ENCODE measurements at regions not wholly inside any gene's neighbourhood (a gene's known extent, or its start where the extent isn't known, plus 50 kb on each side); places are given as distances from the start of the nearest gene placed in this dataset.
"Not testable (repeated sequence)": the region's sequence is repeated elsewhere in the genome, so short reads cannot be mapped to it uniquely, and the experiment has no call there.

DNA sequence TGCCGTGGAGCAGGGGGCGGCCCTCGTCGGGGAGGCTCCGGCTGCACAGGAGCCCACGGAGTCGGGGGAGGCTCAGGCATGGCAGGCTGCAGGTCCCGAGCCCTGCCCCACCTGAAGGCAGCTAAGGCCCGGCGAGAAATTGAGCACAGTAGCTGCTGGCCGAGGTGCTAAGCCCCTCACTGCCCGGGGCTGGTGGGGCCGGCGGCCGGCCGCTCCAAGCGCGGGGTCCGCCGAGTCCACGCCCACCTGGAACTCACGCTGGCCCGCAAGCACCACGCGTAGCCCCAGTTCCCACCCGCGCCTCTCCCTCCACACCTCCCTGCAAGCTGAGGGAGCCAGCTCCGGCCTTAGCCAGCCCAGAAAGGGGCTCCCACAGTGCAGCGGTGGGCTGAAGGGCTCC is 589.4 kb downstream of the PPP4R3C start:
- no peak for DNase-seq (ENCODE audit: low spot score)

DNA sequence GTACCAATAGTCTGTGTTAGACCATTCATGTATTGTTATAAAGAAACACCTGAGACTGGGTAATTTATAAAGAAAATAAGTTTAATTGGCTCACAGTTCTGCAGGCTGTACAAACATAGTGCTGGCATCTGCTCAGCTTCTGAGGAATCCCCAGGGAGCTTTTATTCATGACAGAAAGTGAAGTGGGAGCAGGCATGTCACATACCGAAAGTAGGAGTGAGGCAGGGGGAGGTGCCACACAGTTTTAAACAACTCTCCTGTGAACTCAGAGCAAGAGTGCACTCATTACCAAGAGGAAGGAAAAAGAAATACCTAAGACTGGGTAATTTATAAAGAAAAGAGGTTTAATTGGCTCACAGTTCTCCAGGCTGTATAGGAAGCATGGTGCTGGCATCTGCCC is 591.2 kb downstream of the PPP4R3C start:
- no peak for DNase-seq (ENCODE audit: low spot score)

DNA sequence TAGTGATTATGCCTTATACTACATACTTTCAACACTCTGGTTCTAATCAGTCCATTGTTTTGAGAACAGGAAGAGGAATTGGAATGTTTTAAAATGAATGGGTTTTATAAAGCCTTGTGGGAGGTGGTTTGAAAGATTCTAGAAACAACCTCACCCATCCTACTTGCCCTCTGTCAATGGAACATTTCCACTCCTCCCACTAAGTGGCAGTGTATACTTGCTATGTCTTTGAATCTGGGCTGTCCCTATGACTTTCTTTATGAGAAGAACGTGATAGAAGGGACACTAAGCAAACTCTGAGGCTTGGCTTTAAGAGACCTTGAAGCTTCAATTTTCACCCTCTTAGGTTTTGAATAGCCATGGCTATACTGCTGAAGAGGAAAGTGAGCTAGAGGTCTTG is 611.2 kb downstream of the PPP4R3C start:
- DNase-seq (ENCODE audit: low spot score), result peak; percentile 2

DNA sequence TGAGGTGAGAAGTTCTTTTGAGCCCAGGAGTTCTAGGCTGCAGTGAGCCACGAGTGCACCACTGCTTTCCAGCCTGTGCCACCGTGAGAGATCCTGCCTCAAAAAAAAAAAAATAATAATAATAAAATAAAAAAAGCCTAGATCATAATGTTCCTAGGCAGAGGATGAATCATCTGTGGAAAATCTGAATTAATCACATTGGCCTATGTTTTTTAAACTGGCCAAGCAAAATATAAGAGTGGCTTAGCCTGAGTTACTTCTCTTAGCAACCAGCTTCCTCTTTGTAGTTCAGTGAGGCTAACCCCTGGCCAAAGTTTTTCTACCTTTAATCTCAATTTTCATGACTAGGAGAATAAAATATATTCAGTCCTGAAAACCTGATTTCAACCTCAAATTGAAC is 614.6 kb downstream of the PPP4R3C start:
- no peak for DNase-seq (ENCODE audit: low spot score)

DNA sequence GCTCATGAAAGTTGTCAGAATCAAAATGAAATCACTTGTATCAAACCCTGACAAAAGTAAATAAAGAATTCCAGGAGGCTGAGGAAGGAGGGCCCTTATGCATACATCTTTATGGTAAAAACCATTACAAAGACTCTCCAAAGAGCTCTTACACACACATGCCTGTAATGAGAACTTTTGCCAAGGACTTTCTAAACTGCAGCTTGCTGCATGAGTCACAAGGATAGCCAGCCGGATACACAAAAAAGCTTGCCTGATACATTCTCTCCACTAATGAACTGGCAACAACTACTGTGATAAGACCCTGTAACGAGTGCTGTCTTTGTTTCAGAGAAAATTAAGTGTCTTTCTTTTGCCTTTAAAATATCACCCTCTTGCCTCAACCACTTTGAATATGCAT is 618.1 kb downstream of the PPP4R3C start:
- peak; percentile 2 for DNase-seq (ENCODE audit: low spot score)

DNA sequence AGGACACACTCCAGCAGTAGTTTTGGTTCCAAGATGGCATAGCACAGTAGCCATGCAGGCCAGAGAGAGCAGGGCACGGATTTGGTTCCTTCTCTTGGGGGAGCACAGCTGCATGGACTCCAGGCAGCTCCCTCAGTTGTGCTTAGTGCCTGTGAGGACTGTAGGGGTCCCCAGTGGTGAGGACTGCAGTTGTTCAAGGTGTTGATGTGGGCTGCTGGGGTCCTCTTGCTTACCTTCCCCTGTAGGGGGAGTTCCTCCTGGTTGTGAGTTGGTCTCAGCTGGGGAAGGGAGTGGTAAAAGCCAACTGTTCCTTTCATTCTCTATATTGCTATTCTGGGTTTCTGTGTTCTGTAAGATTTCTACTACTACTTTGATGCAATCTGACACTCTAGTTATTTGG is 606.5 kb downstream of the MAGEB5 start:
- no peak for DNase-seq (ENCODE audit: low spot score)

DNA sequence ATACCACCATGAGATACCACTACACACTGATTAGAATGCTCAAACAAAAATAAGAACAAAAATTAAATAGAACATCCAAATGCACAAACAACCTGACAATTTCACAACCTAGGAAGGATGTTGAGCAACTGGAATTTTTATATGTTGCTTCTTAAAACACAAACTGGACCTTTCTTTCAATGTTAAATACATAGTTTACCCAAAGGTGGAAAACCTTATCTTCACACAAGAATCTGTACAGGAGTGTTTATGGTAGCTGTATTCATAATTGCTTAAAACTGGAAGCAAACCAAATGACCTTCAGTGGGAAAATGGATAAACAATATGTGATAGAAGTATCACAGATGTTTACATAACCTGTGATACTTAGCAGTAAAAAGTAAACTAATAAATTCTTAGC is 573.8 kb downstream of the MAGEB5 start:
- no peak for DNase-seq (ENCODE audit: low spot score)

DNA sequence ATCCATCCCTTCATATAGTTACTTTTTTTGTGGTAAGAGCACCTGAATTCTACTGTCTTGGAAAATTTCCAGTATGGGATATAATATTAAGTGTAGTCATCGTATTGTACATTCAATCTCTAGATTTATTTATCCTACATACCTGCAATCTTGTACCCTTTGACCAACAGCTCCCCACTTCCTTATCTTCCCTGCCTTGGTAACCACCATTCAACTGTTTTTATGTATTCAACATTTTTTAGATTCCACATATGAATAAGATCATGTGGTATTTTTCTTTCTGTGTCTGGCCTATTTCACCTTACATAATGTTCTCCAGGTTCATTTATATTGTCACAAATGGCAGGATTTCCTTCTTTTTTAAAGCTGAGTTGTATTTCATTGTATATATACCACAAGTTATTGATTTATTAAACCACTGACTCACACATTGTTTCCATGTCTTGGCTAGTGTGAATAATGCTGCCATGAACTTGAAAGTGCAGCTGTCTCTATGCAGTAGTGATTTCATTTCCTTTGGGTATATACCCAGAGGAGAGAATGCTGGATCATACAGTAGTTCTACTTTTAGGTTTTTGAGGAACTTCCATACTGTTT is 572.5 kb downstream of the MAGEB5 start:
- DNase-seq (ENCODE audit: low spot score), result no peak

DNA sequence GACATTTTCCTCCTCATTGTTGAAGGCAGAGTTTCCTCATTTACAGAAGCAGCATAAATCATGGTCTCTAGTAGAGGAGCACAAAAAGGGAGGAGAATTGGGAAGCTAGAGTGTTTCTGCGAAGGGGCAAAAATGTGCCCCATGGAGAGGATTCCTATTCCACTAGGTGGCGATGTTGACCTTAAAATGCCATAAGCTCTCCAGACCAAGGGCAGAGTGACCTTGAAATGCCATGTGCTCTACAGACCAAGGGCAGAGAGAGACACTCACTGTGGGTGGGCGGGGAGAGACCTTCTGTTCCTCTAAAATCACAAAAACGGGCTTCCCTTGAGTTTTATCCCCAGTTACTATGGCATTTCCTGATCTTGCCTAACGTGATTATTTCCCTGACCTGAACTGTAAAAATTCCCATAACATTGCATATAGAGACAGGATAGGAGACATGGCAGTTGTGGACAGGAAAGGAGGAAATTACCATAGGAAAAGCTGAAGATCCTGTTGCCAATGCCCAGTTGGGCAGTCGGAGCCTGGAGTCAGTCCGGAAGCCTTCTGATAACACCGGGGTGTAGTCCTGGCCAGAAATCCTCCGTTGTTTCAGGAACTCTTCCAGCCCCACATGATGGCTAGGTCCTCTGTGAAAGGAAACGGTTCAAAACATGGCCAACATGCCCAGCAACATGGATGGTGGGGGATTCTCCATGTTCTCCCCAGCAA is 567.7 kb downstream of the MAGEB5 start:
- DNase-seq (ENCODE audit: low spot score), result peak; percentile 5

DNA sequence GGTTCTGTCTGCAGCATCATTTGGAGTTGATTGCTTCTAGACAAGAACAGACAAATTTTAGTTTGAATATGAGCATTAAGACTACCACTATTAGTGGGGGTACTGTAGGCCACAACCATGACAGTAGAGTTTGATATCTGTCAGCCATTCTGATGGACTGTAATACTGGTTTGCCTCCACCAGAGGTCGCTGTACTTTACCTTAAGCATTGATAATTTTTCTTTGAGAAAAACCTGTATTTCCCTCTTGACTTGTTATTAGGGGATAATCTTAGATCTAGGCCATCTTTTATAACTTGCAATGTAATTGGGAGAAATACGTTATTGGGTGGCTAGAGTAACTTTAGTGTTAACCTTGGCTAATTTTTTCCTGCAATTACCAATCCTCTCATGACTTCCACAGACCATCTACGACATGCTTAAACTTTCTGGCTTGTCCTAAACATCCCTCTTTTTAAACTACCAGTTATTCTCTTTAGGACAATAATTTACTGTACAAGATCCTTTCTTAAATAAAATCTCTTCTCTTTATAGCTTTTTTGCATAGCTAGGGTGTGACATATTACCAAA is 562.4 kb downstream of the MAGEB5 start:
- no peak for DNase-seq (ENCODE audit: low spot score)

DNA sequence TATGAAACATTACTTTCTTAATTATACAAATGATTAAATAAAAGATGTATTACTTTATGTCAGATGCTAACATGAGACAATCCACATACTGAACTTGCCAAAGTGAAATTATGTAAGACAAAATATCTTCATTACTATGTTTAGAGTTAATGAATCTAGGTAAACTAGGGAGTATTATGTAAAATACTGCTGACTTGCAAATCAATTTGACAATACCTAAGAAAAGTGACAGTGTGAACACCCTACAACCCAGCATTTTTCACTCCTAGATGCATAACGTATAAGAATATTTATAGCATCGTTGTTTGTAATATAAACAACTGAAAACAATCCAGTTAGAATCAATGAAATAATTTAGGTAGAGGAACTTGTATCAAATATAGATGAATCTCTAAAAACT is 546.3 kb downstream of the MAGEB5 start:
- DNase-seq (ENCODE audit: low spot score), result no peak

DNA sequence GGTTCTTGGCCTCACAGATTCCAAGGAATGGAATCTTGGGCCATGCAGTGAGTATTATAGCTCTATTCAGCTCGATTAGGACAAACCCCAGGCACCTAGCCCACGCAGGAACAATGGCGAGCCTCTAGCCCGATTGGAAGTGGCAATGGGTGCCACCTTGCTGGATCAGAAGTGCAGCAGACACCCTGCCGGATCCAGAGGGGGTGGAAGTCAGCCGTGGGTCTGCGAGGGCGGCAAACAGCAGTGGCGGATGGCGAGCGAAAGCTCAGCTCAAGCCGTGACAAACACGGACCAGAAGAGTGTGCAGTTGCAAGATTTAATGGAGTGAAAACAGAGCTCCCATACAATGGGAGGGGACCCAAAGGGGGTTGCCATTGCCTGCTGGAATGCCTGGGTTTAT is 539.8 kb downstream of the MAGEB5 start:
- not testable (repeated sequence) for DNase-seq (ENCODE audit: low spot score)

DNA sequence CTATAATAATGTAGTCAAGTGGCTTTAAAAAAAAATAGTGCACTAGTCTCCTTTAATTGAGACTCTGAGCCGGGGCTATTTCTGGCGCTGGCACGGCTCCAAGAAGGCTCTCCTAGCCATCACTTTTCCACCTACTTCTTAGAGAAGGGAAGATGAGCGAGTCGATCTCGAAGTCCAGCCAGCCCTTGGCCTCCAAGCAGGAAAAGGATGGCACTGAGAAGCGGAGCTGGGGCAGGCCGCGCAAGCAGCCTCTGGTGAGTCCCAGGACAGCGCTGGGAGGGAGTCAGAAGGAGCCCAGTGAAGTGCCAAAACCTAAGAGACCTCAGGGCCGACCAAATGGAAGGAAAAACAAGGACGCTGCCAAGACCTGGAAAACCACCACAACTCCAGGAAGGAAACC is 531.9 kb downstream of the MAGEB5 start:
- DNase-seq (ENCODE audit: low spot score), result no peak

DNA sequence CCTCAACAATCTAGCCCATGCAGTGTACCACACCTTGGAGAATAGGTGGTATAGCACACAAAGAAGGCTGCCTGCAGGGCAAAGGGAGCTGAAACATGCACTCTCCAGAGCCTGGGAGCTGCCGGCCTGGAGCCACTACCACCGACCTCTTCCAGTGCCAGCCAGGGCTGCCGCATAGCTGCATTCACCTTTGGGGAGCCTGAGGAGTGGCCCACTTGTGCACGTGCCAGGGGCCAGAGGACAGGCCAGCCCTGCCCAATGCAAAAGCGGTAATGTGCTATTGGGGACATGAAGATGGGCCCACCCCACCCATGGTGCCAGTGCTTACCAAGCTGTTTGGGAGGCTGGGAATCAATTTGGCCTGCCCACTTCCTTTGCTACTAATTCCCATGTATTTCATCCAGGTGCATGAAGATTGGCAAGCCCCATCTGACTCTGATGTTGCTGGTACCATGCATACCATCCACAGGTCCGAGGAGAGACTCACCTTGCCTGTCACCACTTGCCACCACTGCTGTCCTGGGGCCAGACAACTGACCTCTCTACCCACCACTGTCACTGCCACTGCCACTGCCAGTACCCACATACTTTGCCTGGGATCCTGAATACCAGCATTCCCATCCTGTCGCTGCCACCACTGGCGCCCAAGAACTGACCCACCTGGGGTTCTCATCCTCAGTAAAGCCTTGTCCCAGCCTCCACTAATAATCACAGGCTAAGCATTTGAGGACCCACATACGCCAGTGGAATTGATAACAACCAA is 506.9 kb downstream of the MAGEB5 start:
- DNase-seq (ENCODE audit: low spot score), result no peak

DNA sequence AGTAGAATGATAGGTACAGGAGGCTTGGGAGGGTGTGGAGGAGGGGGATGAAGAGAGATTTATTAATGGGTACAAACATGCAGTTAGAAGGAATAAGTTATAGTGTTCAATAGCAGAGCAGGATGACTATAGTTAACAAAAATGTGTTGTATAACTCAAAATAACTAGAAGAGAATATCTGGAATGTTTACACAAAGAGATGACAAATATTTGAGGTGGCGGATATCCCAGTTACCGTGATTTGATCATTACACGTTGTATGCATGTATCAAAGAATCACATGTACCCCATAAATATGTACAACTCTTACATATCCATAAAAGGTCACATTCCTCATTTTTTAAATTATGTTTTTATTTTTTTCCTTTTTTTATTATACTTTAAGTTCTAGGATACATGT is 456.6 kb downstream of the MAGEB5 start:
- no peak for DNase-seq (ENCODE audit: low spot score)

DNA sequence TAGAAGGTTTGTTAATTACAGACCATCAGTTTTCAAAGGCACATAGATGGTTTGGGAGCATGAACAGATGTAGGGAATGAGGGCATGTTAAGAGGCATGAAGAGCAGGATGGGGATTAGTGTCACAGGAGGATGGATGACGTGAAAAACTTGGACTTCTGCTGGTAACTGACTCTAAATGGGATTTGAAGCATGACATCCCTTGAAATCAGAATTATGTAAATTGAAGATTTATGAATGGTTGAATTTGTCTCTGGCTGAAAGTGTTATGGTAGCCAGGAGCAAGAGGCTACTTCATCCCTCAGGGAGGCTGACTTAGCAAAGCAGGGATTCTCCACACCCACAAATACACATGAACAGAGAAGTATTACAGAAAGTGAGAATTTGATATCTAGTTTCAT is 454.6 kb downstream of the MAGEB5 start:
- DNase-seq (ENCODE audit: low spot score), result no peak

DNA sequence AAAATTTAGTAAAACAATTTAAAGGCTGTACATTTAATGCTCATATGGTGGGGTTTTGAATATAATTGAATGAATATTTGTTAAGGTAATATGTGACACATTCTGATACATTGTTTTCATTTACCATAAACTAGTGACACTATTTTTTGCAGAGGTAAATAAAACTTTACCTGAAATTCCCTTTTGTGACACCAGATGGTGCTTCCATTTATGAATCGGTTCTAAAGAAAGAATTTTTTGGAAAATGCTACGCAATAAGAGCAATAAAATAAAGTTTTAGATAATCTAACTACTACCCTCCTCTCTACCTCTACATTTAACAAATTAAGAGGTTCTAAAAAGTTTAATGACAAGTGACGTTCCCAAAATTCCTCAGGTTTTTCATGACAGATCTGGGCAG is 448.9 kb downstream of the MAGEB5 start:
- DNase-seq (ENCODE audit: low spot score), result no peak

DNA sequence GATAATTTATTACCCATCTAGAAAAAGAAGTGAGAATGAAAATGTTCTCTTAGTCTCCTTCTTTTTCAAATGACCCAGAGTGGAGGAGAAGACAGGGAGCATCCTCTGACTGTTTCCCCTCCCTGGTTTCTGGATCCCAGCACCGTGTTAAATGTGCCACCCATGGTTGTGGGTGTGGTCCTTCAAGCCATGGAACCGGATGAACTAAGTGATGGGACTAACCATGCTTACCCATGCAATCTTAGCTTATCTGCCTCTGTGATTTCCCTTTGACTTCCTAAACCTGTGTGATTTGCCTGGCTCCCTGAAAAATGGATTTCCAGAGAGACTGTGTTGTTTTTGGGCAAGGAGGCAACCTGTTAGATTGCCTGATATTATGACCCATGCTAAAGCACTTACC is 437.1 kb downstream of the MAGEB5 start:
- DNase-seq (ENCODE audit: low spot score), result no peak

DNA sequence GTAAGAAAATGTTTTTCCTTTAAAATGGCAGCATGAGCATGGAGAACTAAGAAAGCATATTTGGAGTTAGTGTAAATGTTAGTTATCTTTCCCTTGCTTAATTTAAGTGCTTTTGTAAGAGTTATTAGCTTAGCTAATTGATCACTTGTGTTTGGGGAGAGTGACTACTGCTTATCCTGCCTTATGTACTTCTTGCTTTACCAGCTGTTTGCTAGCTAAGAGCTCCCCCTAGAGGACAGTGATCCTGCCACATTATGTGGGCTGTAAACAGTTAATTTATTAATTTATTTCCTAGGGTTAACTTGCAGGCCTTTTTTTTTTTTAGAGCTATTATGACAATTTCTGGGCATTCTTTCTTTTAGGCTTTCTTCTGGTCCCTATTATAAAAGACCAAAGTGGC is 435.8 kb downstream of the MAGEB5 start:
- DNase-seq (ENCODE audit: low spot score), result no peak

DNA sequence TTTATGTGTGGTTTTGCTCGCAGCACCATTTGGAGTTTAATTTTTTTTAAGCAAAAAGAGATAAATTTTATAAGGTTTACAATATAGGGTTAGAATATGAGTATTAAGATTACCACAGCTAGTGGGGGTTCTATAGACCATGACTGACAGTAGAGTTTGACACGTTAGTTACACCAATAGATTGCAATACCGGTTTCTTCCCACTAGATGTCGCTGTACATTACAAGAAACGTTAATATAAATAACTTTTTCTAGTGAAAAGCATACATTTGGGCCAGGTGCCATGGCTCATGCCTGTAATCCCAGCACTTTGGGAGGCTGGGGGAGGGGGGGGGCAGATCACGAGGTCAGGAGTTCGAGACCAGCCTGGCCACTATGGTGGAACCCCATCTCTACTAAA is 433.6 kb downstream of the MAGEB5 start:
- no peak for DNase-seq (ENCODE audit: low spot score)

DNA sequence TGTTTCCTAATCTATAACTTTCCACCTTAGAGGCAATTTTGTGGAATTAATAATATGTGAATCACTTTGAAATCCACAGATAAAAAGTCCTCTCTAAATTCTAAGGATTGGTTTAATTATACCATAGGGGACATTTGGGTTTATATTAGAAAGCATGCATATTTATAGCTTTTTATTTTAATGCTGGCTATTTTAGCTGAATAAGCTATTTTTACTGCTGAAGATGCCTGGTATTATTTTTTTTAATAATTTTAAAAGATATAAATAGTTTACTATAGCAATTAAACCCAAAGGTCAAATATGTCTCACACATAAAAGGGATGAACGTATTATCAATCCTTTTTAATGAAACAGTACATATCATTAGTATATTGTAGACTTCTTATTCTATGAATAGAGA is 415.4 kb downstream of the MAGEB5 start:
- no peak for DNase-seq (ENCODE audit: low spot score)

DNA sequence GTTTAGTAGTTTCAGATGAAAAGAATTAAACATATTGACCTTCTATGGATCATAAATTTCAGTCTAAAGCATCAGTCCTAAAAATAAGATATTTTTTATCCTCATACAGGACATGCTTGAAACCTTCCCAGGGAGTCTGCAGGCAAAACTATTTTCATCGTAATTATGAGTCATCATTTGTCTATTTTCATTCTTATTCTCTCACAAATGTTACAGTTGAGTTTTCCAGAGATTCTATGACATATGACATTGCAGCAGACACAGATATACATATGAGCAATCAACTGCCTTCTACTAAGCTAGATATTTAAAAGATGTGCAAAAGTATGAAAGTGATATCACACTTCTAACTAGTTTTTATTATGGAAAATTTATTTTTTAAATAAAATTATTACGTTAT is 398.0 kb downstream of the MAGEB5 start:
- DNase-seq (ENCODE audit: low spot score), result no peak

DNA sequence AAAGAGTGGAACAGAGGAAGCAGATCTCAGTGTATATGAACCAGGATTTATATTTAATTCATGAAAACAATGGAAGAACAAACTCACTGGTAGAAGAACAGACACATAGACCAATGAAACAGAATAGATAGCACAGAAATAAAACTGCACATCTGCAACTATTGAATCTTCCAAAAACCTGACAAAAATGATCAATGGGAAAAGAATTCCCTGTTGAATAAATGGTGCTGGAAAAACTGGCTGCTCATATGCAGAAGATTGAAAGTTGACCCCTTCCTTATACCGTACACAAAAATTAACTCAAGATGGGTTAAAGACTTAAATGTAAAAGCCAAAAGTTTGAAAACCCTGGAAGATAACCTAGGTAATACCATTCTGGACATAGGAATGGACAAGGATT is 391.0 kb downstream of the MAGEB5 start:
- no peak for DNase-seq (ENCODE audit: low spot score)
